H9 (cell line): ENCODE measurements at regions not wholly inside any gene's neighbourhood (a gene's known extent, or its start where the extent isn't known, plus 50 kb on each side); places are given as distances from the start of the nearest gene placed in this dataset.

Experiments used
- DNase-seq: peaks from one replicate; pipeline ENCODE4 v3.0.0-alpha.2; 2017
- H2AFZ ChIP-seq: one replicate; pipeline ENCODE4 v1.6.1; 2013; ENCODE audit warnings: mild to moderate bottlenecking, low read length, control low read depth, moderate library complexity
- H2AK5ac ChIP-seq: 2 replicates; pipeline ENCODE4 v1.6.1; 2013; ENCODE audit warnings: low read length, control low read depth, mixed read lengths; ENCODE audit not compliant: insufficient read length
- H2BK120ac ChIP-seq: one replicate; pipeline ENCODE4 v1.6.1; 2013; ENCODE audit warnings: low read depth, mild to moderate bottlenecking, low read length, control low read depth, inconsistent platforms; ENCODE audit not compliant: poor library complexity, severe bottlenecking
- H2BK12ac ChIP-seq: 2 replicates; pipeline ENCODE4 v1.6.1; 2013; ENCODE audit warnings: low read length, control low read depth, mixed read lengths, low read depth; ENCODE audit not compliant: insufficient read length
- H2BK15ac ChIP-seq: 2 replicates; pipeline ENCODE4 v1.6.1; 2013; ENCODE audit warnings: low read depth, low read length, control low read depth
- H2BK20ac ChIP-seq: one replicate; pipeline ENCODE4 v1.6.1; 2013; ENCODE audit warnings: low read depth, mild to moderate bottlenecking, low read length, control low read depth, inconsistent platforms; ENCODE audit not compliant: poor library complexity, severe bottlenecking
- H2BK5ac ChIP-seq: 2 replicates; pipeline ENCODE4 v1.6.1; 2013; ENCODE audit warnings: low read length, control low read depth, mixed read lengths; ENCODE audit not compliant: insufficient read length
- H3K14ac ChIP-seq: 2 replicates; pipeline ENCODE4 v1.6.1; 2013; ENCODE audit warnings: low read length, control low read depth; ENCODE audit not compliant: insufficient read depth
- H3K18ac ChIP-seq: 2 replicates; pipeline ENCODE4 v1.6.1; 2013; ENCODE audit warnings: low read depth, mild to moderate bottlenecking, mixed read lengths, low read length, control low read depth; ENCODE audit not compliant: insufficient read length
- H3K23ac ChIP-seq: 2 replicates; pipeline ENCODE4 v1.6.1; 2013; ENCODE audit warnings: low read length, control low read depth, mixed read lengths, low read depth; ENCODE audit not compliant: insufficient read length
- H3K23me2 ChIP-seq: 2 replicates; pipeline ENCODE4 v1.6.1; 2013; ENCODE audit warnings: low read depth, mild to moderate bottlenecking, mixed read lengths, low read length, control low read depth; ENCODE audit not compliant: insufficient read length, poor library complexity, severe bottlenecking
- H3K27ac ChIP-seq: 2 replicates; pipeline ENCODE4 v1.5.1; 2013; ENCODE audit warnings: low read length, control low read depth, mixed read lengths, low read depth; ENCODE audit not compliant: insufficient read length
- H3K27me3 ChIP-seq: 2 replicates; pipeline ENCODE4 v1.6.1; 2013; ENCODE audit warnings: low read length, control low read depth, inconsistent platforms; ENCODE audit not compliant: insufficient read depth
- H3K4ac ChIP-seq: 2 replicates; pipeline ENCODE4 v1.6.1; 2013; ENCODE audit warnings: low read depth, mild to moderate bottlenecking, control low read depth, inconsistent platforms, low read length, moderate library complexity
- H3K4me1 ChIP-seq: 2 replicates; pipeline ENCODE4 v1.6.1; 2013; ENCODE audit warnings: low read length, control low read depth, inconsistent platforms; ENCODE audit not compliant: insufficient read depth
- H3K4me2 ChIP-seq: 2 replicates; pipeline ENCODE4 v1.6.1; 2013; ENCODE audit warnings: low read length, control low read depth, mixed read lengths; ENCODE audit not compliant: insufficient read length, insufficient read depth
- H3K56ac ChIP-seq: 2 replicates; pipeline ENCODE4 v1.6.1; 2013; ENCODE audit warnings: low read depth, mild to moderate bottlenecking, mixed read lengths, low read length, control low read depth; ENCODE audit not compliant: insufficient read length
- H3K79me1 ChIP-seq: 2 replicates; pipeline ENCODE4 v1.6.1; 2013; ENCODE audit warnings: low read depth, mild to moderate bottlenecking, moderate library complexity, low read length, control low read depth, inconsistent platforms; ENCODE audit not compliant: insufficient read depth, poor library complexity, severe bottlenecking
- H3K79me2 ChIP-seq: 2 replicates; pipeline ENCODE4 v1.6.1; 2013; ENCODE audit warnings: low read length, control low read depth, inconsistent platforms; ENCODE audit not compliant: insufficient read depth
- H3K9ac ChIP-seq: 2 replicates; pipeline ENCODE4 v1.6.1; 2013; ENCODE audit warnings: low read length, control low read depth, mixed read lengths; ENCODE audit not compliant: insufficient read length; ENCODE audit errors: extremely low read depth
- H3K9me3 ChIP-seq: one replicate; pipeline ENCODE4 v1.6.1; 2013; ENCODE audit warnings: low read depth, low read length, inconsistent platforms; ENCODE audit not compliant: control insufficient read depth
- H3T11ph ChIP-seq: one replicate; pipeline ENCODE4 v1.6.1; 2013; ENCODE audit warnings: mild to moderate bottlenecking, low read length, control low read depth, inconsistent platforms
- H4K20me1 ChIP-seq: one replicate; pipeline ENCODE4 v1.6.1; 2013; ENCODE audit not compliant: control insufficient read depth, insufficient read length, insufficient read depth
- H4K5ac ChIP-seq: 2 replicates; pipeline ENCODE4 v1.6.1; 2013; ENCODE audit warnings: low read depth, mild to moderate bottlenecking, mixed read lengths, low read length, control low read depth; ENCODE audit not compliant: insufficient read length
- H4K8ac ChIP-seq: replicated peaks from 2 replicates; pipeline ENCODE4 v1.6.1; 2013; ENCODE audit warnings: low read length, control low read depth, mixed read lengths, low read depth; ENCODE audit not compliant: insufficient read length
- H4K91ac ChIP-seq: 2 replicates; pipeline ENCODE4 v1.6.1; 2013; ENCODE audit warnings: low read depth, mild to moderate bottlenecking, moderate library complexity, mixed read lengths, low read length, control low read depth; ENCODE audit not compliant: insufficient read length
- H3K27ac Mint-ChIP-seq, 3 experiments: 2 replicates in 2 of 3; 3 replicates in 1 of 3; pipeline ENCODE4 v1.8.0; 2020 to 2021; ENCODE audit warnings: mixed read lengths in 3 of 3, mild to moderate bottlenecking in 1 of 3, moderate library complexity in 1 of 3
- H3K27me3 Mint-ChIP-seq: 2 replicates; pipeline ENCODE4 v1.8.0; 2021; ENCODE audit warnings: low read depth, mild to moderate bottlenecking, moderate library complexity, mixed read lengths
- H3K36me3 Mint-ChIP-seq, 3 experiments: 2 replicates in 2 of 3; 3 replicates in 1 of 3; pipeline ENCODE4 v1.8.0; 2020 to 2021; ENCODE audit warnings: low read depth in 3 of 3, mixed read lengths in 3 of 3; ENCODE audit not compliant: insufficient read depth in 1 of 3
- H3K4me1 Mint-ChIP-seq, 2 experiments: 2 replicates each; pipeline ENCODE4 v1.8.0; 2020; ENCODE audit warnings: mixed read lengths in 2 of 2
- H3K4me3 Mint-ChIP-seq, 2 experiments: 2 replicates in 1 of 2; 3 replicates in 1 of 2; pipeline ENCODE4 v1.8.0; 2020 to 2021; ENCODE audit warnings: mild to moderate bottlenecking in 2 of 2, mixed read lengths in 2 of 2, moderate library complexity in 1 of 2
- H3K9me3 Mint-ChIP-seq, 2 experiments: 2 replicates in 1 of 2; 3 replicates in 1 of 2; pipeline ENCODE4 v1.8.0; 2020; ENCODE audit warnings: mild to moderate bottlenecking in 2 of 2, mixed read lengths in 2 of 2, moderate library complexity in 1 of 2
- WGBS: extraction: QIAGEN DNeasy Blood & Tissue Kit; methylation state at CpG from one replicate; pipeline ENCODE4 v1.1.7; 2013; ENCODE audit warnings: missing lambda C conversion rate, low lambda C conversion rate, mixed read lengths; ENCODE audit not compliant: insufficient read length; ENCODE audit errors: extremely low coverage; 5-methylcytosine and 5-hydroxymethylcytosine counted together
- TF ChIP-seq, protein P1 (sequence below): fragments of 200-600 bp; sonication (generic); conservative IDR thresholded peaks from 3 replicates; pipeline ENCODE4 v1.8.0; 2021; ENCODE audit warnings: antibody characterized with exemption, mild to moderate bottlenecking

DNA sequence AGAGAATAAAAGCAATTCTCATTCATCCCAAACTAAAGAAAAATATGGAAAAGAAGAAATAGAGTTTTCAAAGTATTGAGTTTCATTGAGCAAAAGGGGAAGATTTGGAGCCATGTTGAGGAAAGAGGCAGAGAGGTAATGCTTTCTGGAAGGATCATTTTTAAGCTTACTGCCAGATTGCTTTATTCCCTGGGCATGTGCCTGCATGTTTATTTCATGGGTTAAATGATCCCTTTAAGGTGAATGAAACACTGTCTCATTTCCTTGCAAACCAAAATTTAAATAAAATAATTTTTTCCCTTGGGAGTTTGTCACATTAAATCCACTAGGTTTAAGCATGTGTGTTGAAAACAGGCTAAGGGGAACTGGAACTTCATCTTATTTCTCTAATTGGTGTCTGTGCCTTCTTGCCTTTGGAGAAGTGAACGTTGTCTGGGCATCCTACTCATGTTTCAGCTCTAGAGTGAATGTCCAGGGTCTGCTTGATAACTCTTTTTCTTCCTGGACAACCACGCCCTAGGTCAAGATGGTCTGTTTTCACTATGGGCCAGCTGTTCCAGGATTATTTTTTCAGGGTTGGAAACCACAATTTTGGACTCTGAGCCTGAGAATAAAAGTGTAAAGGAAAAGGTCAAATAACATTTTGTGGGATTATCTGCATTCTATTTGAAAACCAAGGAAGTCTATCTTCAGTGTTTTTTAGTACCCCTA lies 114.1 kb upstream of the ELL2 start:
- WGBS: no CpG with 5 or more reads among the region's 2 CpGs
- H2BK15ac ChIP-seq: no peak overlapping the region
- H3T11ph ChIP-seq: no peak overlapping the region
- no peak overlapping the region for H3K18ac ChIP-seq
- H3K23ac ChIP-seq: no peak overlapping the region
- H3K4me3 Mint-ChIP-seq: no peak overlapping the region
- no peak overlapping the region for H3K4me2 ChIP-seq
- H3K14ac ChIP-seq: no peak overlapping the region
- no peak overlapping the region for H2BK120ac ChIP-seq
- no peaks in the 10 kb centered on the region for H3K9me3 ChIP-seq
- H3K56ac ChIP-seq: no peak overlapping the region
- H2BK20ac ChIP-seq: no peak overlapping the region
- no peak overlapping the region for H4K8ac ChIP-seq
- no peaks in the 10 kb centered on the region for H3K27me3 ChIP-seq
- no peak overlapping the region for H2BK12ac ChIP-seq
- DNase-seq: no peak
- H3K36me3 Mint-ChIP-seq: no peaks in the 10 kb centered on the region
- no peaks in the 10 kb centered on the region for H3K9me3 Mint-ChIP-seq
- no peak overlapping the region for H2AK5ac ChIP-seq
- H3K4ac ChIP-seq: no peak overlapping the region
- no peaks in the 10 kb centered on the region; the same call in 1 of the 2 replicates for H3K27me3 Mint-ChIP-seq
- no peak overlapping the region for H3K27ac Mint-ChIP-seq
- no peak overlapping the region for H3K27ac ChIP-seq
- H3K79me1 ChIP-seq: no peaks in the 10 kb centered on the region
- peaks cover 0 to 11% of the 10 kb centered on the region in 2 experiments; a peak in 2 of 4 replicates for H3K4me1 Mint-ChIP-seq
- TF ChIP-seq, protein P1, sequence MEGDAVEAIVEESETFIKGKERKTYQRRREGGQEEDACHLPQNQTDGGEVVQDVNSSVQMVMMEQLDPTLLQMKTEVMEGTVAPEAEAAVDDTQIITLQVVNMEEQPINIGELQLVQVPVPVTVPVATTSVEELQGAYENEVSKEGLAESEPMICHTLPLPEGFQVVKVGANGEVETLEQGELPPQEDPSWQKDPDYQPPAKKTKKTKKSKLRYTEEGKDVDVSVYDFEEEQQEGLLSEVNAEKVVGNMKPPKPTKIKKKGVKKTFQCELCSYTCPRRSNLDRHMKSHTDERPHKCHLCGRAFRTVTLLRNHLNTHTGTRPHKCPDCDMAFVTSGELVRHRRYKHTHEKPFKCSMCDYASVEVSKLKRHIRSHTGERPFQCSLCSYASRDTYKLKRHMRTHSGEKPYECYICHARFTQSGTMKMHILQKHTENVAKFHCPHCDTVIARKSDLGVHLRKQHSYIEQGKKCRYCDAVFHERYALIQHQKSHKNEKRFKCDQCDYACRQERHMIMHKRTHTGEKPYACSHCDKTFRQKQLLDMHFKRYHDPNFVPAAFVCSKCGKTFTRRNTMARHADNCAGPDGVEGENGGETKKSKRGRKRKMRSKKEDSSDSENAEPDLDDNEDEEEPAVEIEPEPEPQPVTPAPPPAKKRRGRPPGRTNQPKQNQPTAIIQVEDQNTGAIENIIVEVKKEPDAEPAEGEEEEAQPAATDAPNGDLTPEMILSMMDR: no peak
- no peaks in the 10 kb centered on the region for H3K4me1 ChIP-seq
- H2BK5ac ChIP-seq: no peak overlapping the region
- no peak overlapping the region for H3K9ac ChIP-seq
- no peak overlapping the region for H2AFZ ChIP-seq
- no peaks in the 10 kb centered on the region for H4K20me1 ChIP-seq
- H3K23me2 ChIP-seq: no peaks in the 10 kb centered on the region
- H4K5ac ChIP-seq: no peak overlapping the region
- H3K79me2 ChIP-seq: no peaks in the 10 kb centered on the region
- no peak overlapping the region for H4K91ac ChIP-seq
